NCI-H2029 treated with DMSO at 0.1 percent for 48 hours (cell line): ENCODE measurements at regions not wholly inside any gene's neighbourhood (a gene's known extent, or its start where the extent isn't known, plus 50 kb on each side); places are given as distances from the start of the nearest gene placed in this dataset.
"Not testable (repeated sequence)": the region's sequence is repeated elsewhere in the genome, so short reads cannot be mapped to it uniquely, and the experiment has no call there.

Experiments used
- DNase-seq: peaks from one replicate; lab custom pipeline; 2025; lab: John Stamatoyannopoulos, UW

- DNase-seq: no peak
Measured at GRCh38 chr2:240191001-240191400, 50.5 kb upstream of the OTOS start.

GRCh38 chr2:240192661-240193060 is 52.2 kb upstream of the OTOS start:
- DNase-seq: no peak

- DNase-seq: not testable (repeated sequence)
Measured at GRCh38 chr2:240194341-240194762, 53.9 kb upstream of the OTOS start.

- no peak for DNase-seq
Measured at GRCh38 chr2:240195316-240195861, 54.9 kb upstream of the OTOS start.

- DNase-seq: no peak
Measured at GRCh38 chr2:240196716-240197461, 56.4 kb upstream of the OTOS start.

DNA sequence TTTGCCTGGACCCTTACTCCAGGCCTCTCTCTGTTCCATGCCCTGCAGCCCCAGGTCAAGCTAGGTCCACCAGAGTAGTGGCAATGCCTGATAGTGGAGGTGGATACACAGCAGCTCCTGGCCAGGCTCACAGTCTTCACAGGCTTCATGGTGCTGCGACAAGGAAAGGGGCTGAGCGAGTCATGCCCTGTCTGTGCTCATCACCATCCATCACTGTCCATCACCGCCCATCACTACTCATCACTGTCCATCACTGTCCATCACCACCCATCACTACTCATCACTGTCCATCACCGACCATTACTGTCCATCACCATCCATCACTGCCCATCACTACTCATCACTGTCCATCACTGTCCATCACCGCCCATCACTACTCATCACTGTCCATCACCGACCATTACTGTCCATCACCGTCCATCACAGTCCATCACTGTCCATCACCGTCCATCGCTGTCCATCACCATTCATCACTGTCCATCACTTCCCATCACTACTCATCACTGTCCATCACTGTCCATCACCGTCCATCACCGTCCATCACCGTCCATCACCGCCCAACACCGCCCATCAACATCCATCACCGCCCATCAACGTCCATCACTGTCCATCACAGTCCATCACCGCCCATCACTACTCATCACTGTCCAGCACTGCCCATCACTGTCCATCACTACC is 57.1 kb upstream of the OTOS start:
- no peak for DNase-seq

- no peak for DNase-seq
Measured at GRCh38 chr2:240198226-240198625, 57.8 kb upstream of the OTOS start.

GRCh38 chr2:240199133-240199870 is 58.8 kb upstream of the OTOS start:
- DNase-seq: no peak

DNA sequence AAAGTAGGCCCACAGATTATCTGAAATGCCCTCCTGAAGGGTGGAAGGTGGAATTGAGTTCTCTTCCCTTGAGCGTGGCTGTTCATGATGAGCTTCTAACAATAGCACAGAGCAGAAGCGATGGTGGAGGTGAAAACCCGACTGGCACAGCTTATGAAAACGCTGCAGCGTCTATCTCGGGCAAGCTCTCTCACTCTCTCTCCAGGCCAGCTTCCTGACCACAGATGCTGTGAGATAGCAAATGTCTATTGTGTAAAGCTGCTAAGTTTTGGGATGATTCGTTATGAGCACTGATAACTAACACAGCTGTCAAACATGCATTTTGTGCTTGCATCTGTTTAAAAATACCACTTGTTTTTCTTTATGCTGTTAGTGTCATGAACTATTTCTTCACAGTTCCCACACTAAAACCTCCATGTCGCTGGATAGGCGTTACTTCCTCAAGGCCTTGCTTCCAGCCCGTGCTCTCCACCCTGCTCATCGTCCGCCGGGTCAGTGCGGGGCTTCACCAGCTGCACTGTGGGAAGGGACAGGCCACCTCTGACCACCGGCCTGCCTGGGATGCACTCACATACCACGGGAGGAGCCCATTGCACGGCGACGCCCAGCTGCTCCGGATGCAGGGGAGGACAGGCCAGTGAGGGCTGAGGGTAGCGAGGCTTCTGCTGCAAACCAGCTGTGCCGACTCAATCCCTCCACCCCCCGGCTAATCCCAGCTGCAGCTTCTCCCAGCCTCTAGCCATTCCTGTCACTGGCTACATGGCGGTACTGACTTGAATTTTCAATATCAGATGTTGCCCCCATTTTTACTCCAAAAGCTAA is 60.0 kb upstream of the OTOS start:
- no peak for DNase-seq

GRCh38 chr2:240201866-240202265 is 61.4 kb upstream of the OTOS start:
- no peak for DNase-seq

GRCh38 chr2:240202586-240202985 is 62.1 kb upstream of the OTOS start:
- no peak for DNase-seq

DNA sequence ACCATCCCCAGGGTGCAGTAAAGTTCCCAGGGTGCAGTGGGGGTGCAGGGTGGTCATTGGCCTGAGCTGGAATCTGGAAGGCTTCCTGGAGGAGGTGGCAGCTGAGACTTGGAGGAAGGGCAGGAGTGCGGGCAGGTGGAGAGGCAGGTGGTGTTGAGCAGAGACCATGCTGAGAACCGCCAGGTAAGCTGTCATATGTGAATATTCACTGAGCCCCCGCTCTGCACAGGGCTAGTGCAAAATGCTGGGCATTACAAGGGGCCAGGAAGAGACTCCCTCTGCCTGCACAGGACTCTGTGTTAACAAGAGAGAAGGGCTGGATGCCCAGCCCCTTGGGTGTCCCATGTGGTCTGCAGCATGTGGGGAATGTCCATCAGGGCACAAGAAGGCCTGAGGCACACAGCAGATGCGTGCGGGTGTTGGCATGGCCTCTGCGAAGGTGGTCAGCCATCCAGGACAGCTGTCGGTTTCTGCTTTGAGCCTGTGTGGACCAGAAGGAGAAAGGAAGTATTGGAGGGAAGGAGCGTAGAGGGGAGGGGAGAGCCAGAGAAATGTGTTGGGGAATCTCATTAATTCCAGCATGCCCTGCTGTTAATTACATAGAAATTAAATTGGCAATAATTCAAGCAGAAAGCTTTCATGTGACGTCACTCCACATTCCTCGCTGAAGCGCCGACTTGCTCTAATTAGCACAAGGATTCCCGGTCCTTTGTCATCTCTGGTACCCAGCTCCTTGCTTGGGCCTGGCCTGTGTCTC is 62.8 kb upstream of the OTOS start:
- DNase-seq: no peak

DNA sequence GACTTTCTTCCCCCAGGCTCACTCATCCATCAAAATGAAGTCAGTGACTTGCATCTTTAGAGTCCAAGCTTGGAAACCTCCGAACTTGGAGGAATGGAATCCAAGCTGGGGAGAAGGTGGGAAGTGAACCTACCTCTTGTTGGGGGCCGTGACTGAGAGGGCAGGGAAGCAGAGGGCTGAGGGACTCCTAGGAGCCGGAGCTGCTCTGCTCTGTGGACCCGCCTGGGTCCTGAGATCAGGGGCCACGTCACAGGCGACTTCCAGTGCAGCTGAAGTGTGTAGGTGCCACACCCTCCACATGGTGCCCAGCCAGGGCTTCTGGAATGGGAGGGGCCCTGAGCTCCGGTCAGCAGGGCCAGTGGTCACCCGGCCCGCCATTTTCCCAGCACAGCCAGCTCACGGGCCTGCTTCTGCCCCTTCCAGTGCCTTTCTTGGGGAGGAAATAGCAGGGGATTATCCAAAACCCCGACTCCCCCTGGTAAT is 63.4 kb upstream of the OTOS start:
- no peak for DNase-seq

GRCh38 chr2:240204431-240205276 is 64.2 kb upstream of the OTOS start:
- no peak for DNase-seq

DNA sequence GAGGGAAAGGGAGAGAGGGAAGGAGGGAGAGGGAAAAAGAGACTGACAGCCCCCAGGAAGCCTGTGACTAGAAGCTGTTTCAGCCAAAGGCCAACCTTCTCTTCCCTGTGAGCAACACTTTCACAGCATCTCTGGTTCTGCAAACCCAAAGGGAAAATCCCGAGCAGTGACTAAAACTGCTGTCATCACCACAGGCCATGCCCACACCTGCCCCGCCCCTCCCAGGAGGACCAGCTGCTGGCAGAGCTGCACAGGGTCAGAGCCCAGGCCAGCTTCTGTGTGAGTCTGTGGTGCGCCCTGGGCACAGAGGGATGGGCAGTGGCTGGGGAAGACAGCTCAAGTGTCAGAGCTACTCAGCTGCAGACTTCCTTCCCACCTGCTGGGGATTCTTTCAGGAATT is 64.9 kb upstream of the OTOS start:
- DNase-seq: no peak

DNA sequence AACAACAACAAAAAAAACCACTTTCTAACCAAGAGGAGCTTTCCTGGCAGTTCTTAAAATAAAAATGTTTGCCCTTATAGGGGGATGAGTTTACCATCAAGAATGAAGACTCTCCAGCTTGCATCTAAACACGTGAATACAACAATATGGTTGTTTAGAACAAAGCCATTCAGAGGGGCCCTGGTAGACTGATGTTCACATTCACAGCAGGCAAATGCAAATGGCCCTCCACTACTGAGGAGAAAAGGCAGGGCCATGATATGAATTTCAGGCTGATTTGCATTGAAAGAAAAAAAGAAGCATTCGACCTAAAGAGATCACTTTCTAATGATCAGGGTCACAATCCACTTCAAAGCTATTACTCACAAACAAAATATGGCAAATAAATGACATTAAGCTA is 65.3 kb upstream of the OTOS start:
- no peak for DNase-seq

GRCh38 chr2:240206630-240207029 is 66.2 kb upstream of the OTOS start:
- DNase-seq: no peak

- DNase-seq: no peak
Measured at GRCh38 chr2:240207661-240208060, 67.2 kb upstream of the OTOS start.

DNA sequence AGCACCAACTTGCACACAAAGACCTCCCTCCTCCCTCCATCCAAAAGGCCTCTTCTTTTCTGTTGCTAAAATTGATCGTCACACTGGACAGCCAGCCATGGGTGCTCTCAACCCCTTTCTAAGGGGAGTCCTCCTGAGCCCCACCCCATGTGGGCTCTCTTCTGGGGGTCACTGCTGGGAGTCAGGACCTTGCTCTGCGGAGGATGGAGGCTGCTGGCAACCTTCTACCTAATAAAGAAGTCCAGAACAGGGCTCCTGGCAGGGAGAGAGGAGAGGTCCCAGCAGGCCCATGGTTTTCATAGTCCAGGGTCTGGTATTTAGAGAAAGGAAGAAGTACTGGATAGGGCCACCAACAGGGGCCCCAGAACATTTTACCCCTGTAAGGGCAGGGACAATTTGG is 67.6 kb upstream of the OTOS start:
- no peak for DNase-seq

- DNase-seq: no peak
Measured at GRCh38 chr2:240208631-240209211, 68.3 kb upstream of the OTOS start.
